HG02973 (cell line): ENCODE measurements at regions not wholly inside any gene's neighbourhood (a gene's known extent, or its start where the extent isn't known, plus 50 kb on each side); places are given as distances from the start of the nearest gene placed in this dataset.
"Not testable (repeated sequence)": the region's sequence is repeated elsewhere in the genome, so short reads cannot be mapped to it uniquely, and the experiment has no call there.

Experiments
- ATAC-seq: cut with Tn5 transposase; IDR thresholded peaks from one replicate; pipeline ENCODE4 v1.9.1; 2021; ENCODE audit warnings: moderate library complexity; ENCODE audit not compliant: unreplicated experiment

DNA sequence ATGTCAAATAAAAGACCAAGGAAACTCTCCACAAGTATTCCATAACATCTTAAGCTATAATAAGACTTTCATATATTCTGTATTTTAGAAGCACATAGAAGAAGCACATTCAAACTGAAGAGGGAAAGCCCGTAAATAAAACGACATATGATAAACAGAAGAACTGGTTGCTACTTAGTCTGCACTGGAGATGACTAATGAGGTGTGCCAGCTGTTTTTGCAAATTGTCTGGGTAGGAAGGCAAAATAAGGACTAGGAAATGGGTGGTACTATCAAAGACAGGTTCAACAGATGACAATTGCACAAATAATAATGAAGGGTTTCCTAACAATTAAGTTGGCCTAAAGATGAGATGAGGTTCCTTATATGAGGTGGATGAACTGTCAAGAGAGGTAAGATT is 593.2 kb upstream of the CCDC179 start:
- no peak for ATAC-seq

DNA sequence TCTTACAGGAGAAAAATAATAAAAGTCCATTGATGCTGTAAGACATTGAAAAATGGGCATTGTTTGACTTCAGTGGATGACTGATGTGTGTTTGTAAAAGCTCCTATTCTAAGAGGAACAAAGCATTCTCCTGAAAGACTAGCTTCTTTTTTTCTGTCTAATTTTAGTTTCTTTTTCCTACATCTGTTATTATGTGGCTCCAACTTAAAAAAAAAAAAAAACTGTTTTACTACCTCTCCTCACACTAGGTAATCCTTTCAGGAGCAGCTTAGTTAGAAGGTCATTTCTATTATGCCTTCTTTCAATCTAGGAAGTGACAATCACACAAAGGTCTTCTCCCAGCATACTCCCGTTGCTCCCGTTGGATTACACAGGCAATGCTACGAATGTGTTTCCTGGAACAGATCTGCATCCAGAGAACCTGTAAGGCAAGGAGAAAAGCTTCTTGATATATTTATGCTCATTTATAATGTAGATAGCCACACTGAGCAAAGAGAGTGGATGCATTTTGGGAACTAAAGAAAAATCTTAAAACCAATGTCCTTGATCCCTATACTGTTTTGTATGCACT is 595.1 kb upstream of the CCDC179 start:
- ATAC-seq: no peak

DNA sequence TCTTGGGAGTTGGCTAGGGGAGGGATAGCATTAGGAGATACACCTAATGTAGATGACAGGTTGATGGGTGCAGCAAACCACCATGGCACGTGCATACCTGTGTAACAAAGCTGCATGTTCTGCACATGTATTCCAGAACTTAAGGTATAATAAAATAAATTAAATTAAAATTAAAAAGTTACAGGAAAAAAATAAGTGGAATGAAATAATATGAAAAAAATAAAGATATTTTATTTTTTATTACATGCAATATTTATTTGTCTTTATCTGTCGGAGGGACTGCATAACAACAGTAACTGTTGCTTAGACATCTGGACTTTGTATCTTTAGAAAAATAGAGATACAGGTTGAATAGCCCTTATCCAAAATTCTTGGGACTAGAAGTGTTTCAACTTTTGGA is 597.4 kb upstream of the CCDC179 start:
- no peak for ATAC-seq

DNA sequence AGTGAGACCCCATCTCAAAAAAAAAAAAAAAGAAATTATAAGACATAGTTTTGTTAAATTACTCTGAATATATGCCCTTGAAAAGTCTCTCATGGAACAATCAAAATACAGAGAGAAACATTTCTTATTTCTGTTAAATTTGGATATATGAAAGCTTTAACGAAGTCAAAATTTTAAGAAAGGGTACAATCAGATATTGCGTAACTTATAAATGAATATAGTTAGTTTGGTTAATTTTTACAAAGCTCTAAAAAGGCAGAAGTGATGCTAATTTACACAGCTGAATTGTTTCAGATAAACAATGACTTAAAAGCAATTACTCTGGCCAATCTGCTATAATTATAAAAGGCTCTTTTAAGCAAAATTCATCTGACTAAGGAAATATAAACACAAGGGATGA is 611.6 kb upstream of the CCDC179 start:
- no peak for ATAC-seq

DNA sequence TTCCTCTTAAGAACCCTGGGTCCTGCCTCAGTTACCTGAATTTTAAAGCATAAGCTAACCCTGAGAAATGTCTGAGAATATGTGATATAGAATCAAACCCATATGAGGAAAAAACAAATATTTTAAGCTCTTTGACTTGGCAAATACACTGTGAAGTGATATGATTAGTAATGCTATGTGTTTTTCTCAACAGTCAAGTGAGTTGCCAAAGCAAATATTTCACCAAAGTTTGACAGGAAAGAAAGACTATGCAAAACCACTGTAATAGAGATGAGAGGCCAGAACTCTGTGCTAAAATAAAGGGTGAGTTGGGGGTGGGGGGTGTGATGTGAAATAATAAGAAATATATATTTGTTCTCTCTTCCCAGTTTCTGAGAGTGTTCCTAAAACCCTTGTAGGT is 613.5 kb upstream of the CCDC179 start:
- no peak for ATAC-seq

DNA sequence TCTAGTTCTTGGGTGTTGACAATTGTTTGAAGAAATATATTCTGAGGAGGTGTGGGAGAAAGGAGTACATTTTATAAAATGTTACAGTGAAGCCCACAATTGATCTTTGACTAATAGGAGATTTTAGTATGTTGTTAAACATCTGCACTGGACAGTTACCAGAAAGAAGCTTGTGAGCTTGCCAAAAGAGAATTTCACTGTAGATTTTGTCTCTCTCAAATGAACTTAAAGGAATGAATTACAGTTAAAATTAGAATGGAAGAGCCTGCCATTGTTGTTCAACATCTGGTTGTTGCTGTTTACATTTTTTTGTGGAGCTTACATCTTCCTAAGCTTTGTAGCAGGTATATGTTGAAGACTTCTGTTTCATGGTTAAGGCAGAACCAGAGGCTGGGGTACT is 620.5 kb upstream of the CCDC179 start:
- no peak for ATAC-seq

DNA sequence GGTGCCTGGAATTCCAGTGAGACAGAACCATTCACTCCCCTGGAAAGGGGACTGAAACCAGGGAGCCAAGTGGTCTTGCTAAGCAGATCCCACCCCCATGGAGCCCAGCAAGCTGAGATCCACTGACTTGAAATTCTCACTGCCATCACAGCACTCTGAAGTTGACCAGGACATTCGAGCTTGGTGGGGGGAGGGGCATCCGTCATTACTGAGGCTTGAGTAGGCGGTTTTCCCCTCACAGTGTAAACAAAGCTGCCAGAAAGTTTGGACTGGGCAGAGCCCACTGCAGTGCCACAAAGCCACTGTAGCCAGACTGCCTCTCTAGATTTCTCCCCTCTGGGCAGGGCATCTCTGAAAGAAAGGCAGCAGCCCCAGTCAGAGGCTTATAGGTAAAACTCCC is 623.9 kb upstream of the CCDC179 start:
- ATAC-seq: not testable (repeated sequence)

DNA sequence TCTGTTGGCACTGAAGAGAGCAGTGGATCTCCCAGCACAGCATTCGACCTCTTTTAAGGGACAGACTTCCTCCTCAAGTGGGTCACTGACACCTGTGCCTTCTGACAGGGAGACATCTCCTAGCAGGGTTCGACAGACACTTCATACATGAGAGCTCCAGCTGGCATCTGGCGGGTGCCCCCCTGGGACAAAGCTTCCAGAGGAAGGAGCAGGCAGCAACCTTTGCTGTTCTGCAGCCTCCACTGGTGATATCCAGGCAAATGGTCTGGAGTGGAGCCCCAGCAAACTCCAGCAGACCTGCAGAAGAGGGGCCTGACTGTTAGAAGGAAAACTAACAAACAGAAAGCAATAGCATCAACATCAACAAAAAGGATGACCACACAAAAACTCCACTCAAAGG is 624.3 kb upstream of the CCDC179 start:
- ATAC-seq: not testable (repeated sequence)

DNA sequence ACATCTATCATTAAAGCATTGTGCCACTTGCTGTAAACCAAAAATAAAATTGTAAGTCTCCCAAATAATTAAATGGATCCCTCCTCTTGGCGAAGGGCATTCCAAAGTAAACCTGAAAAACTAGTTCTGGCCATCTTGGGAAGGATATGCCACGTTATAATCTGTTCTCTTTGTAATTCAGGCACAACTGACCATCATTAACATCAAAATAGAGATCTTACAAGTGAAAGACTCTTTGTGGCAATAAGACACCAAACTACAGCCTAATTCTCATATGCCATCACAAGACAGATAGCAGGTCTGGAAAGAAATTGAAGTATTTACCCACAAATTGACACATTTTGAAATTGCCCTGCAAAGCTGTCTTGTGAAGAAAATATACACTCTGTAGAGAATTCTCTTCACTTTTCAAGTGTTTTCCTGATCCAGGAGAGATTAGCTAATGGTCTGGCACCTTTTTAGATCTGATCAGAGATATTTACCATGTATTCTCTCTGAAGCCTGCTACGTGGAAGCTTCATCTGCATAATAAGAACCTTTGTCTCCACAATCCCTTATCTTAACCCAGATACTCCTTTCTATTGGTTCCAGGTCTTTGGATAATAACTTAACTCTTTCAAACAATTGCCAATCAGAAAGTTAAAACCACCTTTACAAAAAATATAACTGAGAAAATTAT is 630.4 kb upstream of the CCDC179 start:
- ATAC-seq: no peak

DNA sequence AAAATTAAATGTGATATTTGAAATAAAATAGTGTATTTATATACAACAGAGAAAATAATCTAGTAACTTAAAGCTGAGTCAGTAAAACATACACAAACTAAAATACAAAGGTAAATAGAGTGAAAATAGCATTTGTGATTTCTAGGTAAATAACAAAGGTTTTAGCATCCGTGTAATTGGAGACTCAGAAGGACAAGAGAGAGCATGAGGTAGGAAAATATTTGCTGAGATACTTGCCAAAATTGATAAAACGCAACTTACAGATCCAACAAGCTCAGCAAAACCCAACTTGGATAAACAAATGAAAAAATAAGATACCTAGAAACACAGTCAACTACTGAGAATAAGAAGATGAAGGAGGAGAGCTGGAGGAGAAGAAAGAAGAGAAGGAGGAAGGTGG is 634.7 kb upstream of the CCDC179 start:
- no peak for ATAC-seq

DNA sequence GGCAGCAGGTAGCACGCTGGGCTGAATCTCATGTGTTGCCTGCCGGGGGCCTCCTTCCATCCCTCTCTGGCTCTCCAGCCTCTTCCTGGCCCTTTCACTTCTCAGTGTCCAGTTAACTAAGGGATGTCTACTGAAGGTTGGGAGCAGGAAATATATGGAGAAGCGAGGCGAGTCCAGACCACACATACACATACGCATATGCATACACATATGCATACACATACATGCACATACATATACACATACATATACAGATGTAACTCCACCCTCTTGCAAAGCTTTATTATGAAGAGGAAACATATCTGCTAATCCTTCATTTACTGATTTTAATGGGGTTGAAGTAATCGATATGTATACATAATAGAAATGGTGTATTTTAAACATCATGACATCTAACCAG is 636.1 kb upstream of the CCDC179 start:
- no peak for ATAC-seq

DNA sequence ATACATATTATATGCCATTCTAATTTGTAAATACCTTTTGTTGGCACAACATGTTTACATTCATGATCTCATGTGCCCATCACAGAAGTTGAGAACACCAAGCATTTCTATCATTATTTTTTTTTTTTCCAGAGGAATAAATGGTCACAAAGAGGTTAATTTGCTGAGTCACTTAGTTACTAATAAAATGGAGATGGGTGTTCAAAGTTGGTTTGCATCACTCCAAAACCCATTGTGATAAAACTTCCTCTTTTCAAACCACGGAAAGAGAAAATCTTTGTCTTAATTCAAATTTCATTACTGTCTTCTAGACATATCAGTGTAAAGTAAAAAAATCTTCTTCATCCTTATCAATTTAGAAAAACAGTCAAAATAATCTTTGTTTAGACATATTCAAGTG is 636.8 kb upstream of the CCDC179 start:
- no peak for ATAC-seq

DNA sequence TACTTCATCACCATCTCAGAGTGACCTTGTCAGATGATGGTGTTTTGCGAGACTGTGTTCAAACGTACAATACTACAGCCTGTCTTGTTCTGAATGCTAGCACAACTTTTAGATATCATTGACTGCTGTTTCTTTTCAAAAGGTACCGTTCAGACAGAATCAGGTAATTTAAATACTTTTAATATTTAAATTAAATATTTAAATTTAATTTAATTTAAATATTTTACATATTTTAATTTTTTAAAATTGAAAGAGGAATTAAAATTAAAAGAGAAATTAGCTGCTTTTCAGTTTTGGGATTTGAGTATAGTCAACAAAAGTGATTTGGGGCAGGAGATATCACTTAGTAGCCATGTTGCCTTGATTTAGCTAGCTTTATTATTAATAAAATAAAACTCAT is 642.1 kb upstream of the CCDC179 start:
- ATAC-seq: no peak

DNA sequence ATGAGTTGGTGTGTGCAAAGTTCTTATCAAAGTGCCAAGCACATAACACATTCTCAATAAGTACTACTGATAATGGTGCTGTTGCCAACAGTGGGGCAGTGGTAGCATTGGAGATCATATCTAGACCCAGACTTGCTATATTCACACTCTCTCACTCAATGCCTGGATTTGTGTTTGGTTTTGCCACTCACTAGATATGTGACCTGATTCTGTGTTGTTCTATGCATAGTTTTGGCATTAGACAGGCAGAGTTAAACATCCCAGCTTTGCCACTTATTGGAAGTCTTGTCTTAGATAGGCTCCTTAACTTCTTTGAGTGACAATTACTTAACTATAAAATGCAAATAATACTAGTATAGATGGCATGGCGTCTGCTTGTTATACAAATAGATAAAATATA is 642.6 kb upstream of the CCDC179 start:
- no peak for ATAC-seq

DNA sequence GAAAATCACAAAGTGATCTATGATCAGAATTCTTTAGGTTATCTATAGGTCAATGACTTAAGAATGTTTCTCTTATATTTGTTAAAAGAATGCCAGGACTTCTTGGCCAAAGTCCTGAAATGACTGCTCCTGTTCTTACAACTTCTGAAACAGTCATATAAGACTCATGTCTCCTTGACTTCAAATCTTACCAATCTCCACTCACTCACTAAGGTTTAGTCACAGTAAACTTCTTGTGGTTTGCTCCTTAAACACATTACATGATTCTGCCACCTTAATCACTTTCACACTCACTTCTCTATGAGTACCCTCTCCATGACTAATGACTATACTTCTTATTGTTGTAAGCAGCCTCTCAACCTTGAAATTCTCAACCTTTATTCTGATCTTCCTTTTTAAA is 648.7 kb upstream of the CCDC179 start:
- ATAC-seq: no peak

DNA sequence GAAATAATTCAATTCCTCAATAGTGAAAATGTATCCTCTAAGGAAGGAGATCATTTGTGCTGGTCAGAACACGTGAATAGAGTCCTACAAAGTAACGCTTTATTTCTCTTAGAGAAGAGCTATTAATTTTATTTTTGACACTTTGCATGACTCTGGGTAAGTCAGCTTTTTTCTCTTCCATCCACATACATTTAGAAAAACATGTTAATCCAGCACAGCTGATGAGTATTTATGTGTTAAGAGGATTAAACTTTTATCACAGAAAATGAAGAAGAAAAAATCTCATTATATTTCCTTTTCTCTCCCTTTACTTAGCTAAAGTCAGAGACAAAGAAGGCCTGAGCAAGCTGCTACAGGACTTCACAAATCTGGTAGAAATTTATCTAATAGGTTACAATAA is 649.5 kb upstream of the CCDC179 start:
- no peak for ATAC-seq

DNA sequence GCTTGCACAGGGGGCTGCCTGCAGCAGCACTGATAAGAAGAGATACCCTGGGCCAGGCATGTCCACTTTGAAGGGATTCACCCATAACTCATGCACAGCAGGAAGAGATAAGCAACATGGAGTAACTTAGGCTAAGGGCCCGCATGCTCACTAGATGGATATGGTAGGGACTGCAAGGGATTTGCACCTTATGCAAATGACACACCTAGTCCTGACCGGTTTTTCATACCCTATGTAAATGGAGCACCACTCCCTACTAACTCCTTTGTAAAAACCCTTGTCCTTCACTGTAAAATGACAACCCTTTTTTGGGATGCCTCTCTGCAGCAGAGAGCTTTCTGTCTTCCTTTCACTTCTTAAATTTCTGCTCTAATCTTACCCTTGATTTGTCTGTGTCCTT is 658.9 kb upstream of the CCDC179 start:
- ATAC-seq: no peak

DNA sequence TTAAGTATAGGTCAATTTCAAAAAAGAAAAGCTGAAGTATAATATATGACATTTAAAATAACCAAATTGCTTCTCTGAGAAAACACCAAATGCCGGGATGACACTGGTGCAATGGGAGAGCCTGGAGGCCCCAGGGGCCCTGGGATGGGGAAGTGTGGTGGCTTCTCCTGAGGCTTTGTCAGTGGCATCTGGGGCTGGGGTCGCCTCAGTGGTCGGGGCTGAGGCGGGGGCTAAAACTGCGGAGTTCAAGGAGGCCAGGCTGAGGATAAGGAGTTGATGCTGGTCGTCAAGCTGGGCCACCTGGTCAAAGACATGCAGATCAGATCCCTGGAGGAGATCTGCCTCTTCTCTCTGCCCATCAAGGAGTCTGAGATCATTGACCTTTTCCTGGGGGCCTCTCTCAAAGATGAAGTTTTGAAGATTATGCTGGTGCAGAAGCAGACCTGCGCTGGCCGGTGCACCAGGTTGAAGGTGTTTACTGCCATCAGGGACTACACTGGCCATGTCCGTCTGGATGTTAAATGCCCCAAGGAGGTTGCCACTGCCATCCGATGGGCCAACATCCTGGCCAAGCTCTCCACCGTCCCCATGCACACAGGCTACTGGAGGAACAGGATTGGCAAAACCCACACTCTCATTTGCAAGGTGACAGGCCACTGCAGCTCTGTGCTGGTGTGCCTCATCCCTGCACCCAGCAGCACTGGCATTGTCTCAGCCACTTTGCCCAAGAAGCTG is 660.1 kb upstream of the CCDC179 start:
- ATAC-seq: no peak

DNA sequence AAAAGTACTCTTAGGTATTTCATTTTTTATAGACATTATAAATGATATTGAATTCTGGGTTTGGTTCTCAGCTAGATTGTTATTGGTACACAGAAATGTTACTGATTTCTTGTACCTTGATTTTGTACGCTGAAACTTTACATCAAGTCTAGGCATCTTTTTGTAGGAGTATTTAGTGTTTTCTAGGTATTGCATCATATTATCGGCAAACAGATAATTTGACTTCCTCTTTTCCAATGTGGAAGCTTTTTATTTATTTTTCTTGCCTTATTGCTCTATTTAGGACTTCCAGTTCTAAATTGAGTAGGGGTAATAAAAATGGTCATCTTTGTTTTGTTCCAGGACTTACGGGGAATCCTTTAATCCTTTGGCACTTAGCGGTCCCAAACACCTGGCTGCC is 676.6 kb upstream of the CCDC179 start:
- no peak for ATAC-seq

DNA sequence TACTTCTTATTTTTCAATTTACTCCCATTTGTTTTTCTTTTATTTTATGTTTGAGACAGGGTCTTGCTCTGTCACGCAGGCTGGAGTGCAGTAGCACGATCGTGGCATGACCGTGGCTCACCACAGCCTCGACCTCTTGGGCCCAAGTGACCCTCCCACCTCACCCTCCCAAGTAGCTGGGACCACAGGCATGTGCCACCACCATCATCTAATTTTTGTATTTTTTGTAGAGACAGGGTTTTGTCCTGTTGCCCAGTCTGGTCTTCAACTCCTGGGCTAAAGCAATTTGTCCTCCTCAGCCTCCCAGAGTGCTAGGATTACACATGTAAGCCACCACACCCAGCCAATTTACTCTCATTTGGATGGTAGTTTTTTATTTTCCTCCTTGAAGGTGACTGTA is 679.3 kb upstream of the CCDC179 start:
- ATAC-seq: no peak

DNA sequence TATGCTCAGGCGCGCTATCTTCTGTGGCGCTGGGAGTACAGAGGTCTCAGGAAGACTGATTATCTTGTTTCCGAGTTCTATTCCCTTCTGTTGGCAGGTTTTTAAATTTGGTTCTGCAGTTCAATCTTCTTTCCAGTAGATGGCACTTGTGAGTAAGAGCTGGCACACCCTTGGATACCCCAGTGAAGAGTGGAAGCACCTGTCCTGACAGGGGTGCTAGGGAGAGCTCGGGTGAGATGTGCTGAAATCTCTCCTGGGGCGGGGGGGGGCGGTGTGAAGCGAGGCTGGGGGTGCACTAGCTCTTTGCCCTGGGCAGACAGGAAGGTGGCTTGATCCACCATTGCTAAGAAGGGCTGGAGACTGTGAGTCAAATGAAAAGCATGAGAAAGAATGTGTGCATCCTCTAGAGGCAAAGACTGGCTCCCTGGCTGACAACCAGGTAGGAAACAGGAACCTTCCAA is 679.9 kb upstream of the CCDC179 start:
- peak; percentile 93 for ATAC-seq

DNA sequence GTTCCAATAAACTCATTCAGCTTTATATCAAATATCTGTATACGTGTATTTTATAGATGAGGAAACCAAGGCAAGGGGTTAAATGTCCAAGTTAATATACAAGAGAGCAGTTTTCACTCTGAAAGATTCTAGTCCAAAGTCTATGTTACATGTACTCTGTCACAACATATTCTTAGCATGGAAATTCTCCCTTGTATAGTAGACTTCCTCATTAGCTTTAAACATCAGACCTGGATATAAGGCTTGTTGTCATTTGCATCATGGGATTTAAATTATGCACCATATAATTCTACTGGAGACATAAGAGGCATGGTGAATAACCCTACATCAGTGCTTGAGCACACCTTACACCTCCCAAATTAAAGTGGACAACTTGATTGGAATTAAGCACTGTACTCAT is 681.9 kb upstream of the CCDC179 start:
- no peak for ATAC-seq
